NCI-H128 (cell line): ENCODE measurements at regions not wholly inside any gene's neighbourhood (a gene's known extent, or its start where the extent isn't known, plus 50 kb on each side); places are given as distances from the start of the nearest gene placed in this dataset.

ENCODE experiments used
- DNase-seq: peaks from one replicate; lab custom pipeline; 2025; ENCODE audit not compliant: unreplicated experiment; lab: John Stamatoyannopoulos, UW

DNA sequence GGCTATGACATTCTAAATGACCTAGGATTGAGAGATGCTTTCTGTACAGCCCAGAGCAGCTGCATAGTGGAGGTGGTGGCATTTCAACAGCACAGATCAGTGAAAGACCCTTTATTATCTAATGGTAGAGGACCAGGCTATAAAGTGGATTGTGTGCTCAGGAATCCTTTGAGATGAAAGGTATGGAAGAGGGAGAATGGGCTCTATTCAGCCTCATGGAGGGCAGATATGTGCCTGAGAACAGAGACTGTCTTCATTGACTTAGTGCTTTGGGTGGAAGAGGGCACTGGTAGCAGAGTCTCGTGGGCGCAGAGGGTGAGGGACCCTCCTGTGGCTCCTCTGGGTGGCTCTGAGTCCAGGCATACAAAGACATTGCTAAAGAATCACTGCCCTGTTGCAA is 130.0 kb upstream of the SLC24A5 start:
- DNase-seq = no peak

DNA sequence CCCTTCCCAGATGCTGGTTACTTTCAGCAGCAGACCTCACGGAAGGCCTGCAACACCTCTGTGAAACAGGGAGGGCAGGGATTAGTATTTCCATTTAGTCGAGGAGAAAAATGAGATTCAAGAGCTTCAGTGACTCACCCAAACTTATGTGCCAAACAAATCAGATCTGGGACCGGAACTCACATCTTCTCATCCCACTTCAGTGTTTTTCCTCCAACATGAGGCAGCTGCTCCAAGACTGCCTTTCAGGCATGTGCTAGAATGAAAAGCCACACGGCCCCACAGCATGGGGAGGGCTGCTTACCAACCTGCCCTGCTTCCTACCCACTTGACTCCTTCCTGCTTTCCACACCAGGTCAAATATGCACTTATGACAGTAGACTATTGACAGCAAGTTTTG is 129.4 kb upstream of the SLC24A5 start:
- no peak for DNase-seq

DNA sequence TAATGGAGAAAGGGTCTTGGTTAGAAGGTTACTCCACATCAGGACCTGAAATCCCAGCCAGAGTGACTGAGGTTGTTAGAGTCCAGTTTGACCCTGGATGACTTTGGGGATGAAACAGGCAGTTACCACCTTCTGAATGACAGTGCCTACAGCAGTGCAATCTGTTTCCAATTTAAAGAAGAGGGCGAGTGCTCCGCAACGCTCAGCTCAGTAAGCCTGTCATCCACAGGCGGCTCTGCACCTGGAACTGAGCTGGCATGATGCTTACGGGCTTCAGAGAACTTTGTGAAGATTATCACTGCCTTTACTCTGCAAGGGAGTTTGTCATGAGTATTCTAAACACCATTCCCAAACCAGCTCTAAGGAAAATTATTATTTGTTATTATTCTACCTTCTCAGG is 127.7 kb upstream of the SLC24A5 start:
- no peak for DNase-seq

DNA sequence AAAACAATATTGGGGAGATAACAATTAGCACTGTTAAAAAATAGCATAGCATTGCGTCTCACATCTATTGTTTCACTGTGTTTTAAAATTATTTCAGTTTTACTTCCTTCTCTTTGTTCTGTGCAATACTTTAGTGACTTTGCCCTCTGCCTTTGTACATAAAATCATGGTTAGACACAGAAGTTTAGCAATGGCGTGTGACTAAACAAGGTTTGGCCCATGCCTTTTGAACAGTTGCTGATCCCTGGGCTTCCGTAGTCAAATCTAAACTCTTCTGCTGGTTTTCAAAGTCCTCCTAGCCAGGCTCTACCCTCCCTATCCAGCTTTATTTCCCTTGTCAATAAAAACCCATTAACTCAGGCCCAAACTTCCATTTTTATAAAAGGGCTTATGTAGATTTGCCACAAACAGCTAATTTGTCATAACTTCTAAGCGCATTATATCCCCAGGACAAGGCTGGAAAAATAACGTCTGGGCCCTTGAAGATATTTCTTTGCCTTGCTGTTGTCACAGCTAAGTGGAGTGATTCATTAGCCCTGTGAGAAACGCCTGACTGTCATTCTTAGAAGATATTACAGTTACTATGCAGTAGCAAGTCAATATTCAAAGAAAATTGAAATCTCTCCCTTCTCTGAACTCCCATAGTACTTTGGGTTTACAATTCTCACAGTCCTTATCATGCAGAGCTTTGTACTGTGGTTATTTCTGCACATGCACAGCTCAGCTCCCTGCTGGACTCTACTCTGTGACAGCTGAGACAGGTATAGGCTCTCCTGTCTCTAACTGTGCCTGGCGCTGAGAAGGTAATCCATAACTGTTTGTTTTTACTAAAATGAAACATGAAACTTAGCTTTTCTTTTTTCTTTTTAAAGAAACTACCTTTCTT is 123.4 kb upstream of the SLC24A5 start:
- DNase-seq = no peak

DNA sequence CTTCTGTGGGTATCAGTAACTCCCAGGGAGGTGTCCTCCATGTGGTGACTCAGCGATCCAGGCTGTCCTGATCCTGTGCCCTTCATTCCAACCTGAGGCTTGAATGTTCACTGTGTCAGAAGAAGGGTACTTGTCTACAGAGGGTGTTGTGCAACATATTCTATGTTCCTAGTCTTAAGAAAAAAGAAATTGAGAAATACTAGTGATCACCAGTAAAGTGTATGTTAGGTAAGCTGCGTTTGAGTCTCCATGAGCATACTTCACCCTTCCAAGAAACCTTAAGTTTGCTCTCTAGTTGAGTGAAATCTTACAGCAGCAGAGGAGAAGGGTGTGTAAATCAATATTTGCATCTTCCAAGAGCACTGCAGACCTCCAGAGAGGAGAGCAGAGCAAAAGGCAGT is 122.2 kb upstream of the SLC24A5 start:
- no peak for DNase-seq

DNA sequence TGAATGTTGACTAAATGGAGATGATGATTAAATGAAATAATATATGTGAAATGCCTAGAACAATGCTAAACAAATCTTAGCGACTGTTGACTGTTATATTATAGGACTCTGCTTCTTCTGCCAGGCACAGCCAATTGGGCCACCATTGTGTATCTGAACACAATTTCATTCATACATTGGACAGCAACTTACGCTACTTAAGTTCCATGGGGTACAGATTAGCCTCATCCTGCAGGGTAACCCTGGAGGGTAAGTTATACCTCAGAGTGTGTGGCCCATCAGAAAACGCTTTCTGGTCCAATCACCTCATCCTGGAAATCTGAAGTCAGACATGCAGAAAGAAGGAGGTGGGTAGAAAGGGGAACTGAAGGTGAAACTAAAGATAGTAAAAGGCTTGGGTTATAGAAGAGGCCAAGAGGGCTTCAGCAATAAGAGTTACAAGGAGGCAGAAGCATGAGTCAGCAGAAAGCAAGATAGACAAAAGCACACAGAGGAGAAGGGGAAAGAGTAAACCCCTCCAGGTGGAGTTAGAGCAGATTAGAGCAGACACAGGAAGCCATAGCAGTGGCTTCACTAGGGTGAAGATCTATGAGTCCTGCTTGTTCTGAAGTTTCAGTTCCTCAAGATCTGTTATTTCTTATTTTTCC is 119.3 kb upstream of the SLC24A5 start:
- DNase-seq = no peak

DNA sequence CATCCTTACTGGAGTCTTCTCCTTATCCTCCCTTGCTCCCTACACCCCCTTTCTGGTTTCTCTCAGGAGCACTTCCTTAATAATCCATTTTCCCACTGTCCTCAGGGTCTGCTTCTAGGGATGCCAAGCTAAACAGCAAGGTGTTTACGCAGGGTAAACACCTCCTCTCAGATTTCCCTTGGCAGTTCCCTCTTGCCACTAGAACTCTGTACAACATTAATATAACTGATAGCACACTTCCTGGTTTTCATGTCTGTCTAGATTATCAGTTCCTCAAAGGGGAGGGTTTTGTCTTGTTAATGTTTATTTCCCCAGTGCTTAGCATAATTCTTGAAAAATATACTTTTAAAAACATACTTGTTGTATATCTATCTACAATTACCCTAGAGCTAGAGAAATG is 118.0 kb upstream of the SLC24A5 start:
- DNase-seq = no peak

DNA sequence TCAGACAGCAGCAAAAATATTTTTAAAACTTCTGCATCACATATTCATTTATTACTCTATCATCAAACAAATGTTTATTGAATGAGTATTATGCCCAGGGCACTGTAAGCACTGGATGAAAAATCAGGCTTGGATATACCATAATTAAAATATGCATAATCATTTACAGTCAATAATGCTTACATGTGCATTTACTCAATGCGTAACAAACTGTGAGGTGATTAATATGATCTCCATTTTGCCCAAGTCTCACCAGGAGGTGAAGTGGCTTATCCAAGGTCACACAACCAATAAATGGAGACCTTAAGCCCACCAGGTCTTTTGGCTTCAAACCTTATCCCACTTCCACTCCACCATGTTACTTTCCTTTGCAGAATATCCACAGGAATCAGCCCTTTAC is 117.3 kb upstream of the SLC24A5 start:
- DNase-seq = no peak

DNA sequence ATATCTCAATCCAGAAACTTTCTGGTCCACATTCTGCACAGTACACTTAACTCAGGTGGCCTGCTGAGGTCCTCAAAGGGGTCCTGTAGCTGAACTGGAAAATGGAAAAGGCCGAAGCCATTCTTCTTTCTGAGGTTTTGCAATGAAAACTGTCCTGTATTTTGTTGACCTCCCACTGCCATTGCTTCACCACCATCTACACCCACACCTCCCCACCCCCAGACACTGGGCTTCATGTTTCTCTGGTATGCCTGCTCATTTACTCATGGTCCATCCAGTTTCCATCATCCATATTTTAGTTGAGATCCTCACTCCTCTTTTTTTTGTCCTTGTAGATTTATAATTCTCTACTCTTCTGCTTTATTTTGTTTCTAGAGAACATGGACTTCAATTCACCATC is 115.7 kb upstream of the SLC24A5 start:
- DNase-seq = no peak

DNA sequence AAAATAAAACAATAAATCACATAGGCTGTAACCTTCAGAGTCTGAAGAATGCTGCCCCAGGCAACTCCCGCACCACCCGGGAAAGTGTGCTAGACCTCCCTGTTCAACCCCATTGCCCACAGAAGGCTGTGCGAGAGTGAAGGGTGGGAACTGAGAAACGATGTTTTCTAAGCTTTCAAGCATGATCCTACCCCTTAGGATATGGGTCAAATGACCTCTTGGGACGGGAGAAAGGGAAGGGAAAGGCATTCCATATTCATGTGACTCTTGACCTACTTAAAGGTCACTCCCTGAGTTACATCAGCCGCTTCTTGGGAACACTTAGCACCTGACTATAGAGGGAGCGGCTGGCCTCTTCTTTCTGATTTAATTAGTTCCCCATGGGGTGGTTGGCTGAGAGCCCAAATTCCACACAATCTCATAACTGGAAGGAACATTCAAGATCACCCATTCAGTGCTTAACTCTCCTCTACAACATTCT is 114.7 kb upstream of the SLC24A5 start:
- no peak for DNase-seq

DNA sequence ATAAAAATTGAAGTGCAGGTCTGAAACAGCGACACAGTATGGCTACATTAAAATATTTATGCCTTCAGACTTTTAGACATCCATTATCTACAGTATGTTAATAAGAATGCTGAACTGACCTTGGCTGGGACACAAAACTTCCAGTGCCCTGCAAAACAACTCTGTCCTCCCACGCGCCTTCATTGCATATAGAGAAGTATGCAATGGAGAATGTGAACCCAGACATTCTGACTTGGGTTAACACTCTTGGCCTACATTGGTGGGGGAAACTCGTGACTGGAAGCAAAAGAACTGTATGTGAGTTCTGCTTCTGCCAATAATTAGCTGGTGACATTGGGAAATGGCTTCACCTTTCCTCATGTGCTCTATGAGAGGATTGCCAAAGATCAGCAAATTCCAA is 110.5 kb upstream of the SLC24A5 start:
- DNase-seq = no peak

DNA sequence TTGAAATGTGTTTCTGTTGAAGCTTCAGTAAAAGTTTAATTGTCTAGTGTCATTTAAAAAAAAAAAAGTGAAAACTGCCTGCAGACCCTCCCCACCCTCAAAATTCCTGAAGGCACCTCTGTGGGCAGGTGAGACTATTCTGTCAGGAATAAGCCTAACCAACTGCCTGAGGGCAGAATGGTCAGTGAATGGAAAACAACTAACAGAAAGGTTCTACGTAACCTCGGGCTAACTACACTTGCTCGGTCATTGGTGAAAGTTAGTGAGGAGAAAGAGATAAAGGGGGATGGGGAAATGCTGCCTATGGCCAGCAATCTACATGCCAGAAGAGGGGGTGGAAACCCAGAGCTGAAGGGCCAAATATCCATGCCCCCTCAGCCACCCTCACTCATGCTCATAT is 108.6 kb upstream of the SLC24A5 start:
- DNase-seq = no peak

DNA sequence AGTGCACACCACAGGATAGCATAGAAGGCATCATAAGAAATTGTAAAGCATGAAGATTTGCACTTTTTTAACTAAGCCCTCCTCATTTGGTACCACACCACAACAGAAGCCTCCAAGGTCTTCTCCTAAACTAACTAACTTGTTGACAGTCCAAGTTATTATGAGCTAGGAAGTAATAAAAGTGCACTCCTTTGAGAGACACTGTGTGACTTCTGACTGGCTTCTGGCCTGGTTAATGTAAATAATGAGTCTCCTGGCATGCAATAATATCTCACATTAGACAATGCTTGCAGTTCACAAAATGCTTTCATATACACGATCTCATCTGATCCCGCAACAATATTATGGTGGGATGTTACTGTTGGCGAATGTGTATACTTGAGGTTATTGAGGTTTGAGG is 103.9 kb upstream of the SLC24A5 start:
- DNase-seq = no peak

DNA sequence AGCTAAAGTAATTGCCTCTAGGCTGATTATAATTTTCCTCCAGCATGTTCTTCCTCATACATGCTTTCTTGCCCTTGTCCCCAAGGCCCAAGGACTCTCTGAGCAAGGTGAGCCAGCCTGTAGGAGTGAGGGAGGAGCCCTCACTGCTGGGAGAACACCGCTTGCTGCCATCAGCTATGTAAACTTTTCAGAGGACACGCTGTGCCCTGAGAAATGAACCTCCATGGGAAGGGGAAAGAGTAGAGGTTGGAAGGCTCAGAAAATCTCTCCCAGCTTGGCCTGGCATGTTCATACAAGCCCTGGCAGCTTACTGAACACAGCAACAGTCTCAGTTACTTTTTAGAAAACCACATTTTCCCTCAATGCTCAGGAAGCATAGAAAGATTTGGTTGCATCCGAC is 103.0 kb upstream of the SLC24A5 start:
- DNase-seq = no peak

DNA sequence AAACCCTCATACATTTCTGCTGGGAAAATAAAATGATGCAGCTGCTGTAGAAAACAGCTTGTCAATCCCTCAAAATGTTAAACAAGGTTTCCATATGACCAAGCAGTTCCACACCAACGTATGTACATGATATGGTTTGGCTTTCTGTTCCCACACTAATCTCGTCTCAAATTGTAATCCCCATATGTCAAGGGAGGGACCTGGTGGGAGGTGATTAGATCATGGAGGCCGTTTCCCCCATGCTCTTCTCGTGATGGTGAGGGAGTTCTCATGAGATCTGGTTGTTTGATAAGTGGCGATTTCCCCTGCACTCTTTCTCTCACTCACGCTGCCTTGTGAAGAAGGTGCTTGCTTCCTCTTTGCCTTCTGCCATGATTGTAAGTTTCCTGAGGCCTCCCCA is 100.6 kb upstream of the SLC24A5 start:
- DNase-seq = no peak

DNA sequence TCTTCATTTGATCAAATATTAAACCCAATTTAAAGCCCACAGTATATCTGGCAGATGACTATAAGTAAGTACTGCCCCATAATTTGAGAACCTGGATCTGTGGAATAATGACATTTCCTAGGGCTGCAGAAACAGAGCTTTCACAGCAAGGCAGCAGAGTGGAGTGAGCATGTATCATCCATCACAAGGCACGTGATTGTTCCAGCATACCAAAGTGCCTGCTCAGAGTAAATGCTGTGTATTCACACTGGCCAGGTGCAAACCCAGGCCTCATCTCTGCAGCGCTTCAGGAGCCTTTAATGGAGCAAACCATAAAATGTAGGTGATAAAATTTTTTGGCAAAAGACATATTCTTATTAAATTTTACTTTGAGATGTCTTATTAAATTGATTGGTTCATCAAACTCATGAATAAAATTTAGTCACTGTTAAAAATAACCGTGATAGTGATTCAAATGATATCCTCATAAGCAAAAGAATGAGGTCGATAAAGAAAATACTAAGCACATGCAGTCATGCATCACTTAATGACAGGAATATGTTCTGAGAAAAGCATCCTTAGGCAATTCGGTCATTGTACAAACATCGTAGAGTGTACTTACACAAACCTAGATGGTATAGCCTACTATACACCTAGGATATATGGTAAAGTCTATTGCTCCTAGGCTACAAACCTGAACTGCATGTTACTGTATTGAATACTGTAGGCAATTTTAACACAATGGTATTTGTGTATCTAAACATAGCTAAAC is 99.3 kb upstream of the SLC24A5 start:
- DNase-seq = no peak

DNA sequence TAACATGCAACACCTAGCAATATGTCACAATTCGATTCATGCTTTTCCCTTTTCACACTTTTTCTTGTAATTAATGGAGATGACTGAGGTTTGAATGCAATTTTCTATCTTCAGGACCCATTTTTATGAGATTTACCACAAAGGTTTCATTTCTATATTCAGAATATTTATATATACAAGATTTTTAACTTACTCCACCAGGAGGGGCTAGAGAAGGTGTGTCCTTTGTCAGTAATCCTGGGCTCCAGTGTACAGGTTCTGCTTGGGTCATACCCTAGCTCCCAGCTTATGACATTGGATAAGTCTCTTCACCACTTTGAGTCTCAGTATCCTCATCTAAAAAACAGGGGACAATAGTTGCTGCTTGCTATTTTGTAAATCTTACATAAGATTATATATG is 95.7 kb upstream of the SLC24A5 start:
- DNase-seq = no peak

DNA sequence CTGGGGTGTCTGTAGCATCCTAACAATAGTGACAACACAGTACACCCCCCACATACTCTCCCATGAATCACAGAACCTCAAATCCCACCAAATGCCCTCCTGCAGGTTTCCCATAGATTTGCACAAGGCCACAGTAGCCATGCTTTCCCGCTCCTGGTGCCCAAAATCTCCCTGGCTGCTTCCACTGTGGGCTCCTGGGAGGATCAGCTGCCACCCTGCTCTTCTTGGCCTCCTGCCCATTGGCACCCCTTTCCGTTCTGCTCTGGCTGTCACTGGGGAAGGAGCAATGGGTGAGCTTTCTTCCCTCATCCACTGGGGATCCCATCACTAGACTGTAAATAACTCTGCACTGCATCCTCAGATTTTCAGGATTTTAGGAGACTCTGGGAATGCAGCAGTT is 92.1 kb upstream of the SLC24A5 start:
- DNase-seq = no peak

DNA sequence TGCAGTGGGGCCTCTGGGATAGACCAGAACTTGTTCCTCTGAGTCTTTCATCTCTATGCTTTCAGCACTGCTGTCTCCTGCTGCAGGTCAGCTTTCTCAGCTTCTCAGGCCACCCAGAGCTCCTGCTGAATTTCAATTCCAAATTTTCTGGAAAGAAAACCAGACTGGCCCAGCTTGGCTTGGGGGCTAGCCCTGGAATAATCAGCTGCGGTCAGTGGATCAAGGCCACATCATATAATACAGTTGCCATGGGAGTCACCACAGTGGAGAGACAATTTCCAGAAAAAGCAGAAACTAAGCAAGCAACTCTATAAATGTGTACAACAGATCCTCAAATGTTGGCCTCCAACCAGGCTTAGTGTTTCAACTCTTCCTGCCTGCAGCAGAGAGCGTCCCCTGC is 91.1 kb upstream of the SLC24A5 start:
- no peak for DNase-seq

DNA sequence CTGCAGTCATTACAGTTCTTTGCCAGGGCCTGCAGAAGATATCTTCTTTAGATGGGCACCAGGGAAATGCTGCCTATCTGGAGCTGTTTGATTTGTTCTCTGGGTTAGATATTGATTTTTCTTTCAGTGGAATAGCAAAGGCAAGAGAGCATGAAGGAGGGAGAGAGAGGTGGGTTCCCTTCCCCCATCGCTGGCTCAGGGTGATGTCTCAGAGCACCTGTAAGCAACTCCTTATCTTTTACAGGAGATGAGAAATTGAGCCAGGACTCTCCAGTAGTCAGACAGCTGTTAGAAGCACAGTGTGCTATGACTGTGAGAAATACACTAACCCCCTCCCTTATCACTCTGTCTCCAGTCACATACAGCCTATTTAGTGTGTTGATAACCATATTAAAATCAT is 89.3 kb upstream of the SLC24A5 start:
- DNase-seq = no peak

DNA sequence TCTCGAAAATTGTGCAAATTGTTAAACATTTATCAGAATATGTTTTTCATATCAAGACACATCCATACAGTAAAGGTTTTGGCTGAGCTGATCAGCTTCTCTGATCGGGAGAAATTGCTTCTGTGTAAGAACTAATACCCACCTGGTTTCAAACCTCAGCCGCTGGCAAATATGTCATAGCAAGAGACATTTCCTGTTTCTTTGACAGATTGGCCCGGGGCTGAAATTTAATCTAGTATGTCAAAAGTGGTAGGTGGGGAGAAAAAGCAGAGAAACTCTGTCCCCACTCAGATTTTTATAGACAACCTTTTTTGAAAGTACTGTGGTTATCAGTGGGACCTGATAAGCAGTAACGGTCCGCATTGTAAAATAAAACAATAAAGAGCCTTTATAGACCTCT is 88.8 kb upstream of the SLC24A5 start:
- DNase-seq = no peak

DNA sequence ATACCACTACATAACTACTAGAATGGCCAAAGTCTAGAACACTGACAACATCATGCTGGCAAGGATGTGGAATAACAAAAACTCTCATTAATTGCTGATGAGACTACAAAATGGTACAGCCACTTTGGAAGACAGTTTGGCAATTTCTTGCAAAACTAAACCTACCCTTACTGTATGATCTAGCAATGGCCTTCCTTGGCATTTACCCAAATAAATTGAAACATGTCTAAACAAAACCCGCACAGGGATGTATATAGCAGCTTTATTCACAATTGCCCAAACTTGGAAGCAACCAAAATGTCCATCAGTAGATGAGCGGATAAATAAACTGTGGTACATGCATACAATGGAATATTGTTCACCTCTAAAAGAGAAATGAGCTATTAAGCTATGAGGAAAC is 87.9 kb upstream of the SLC24A5 start:
- DNase-seq = no peak
